A172 (cell line): ENCODE measurements at regions not wholly inside any gene's neighbourhood (a gene's known extent, or its start where the extent isn't known, plus 50 kb on each side); places are given as distances from the start of the nearest gene placed in this dataset.
"Not testable (repeated sequence)": the region's sequence is repeated elsewhere in the genome, so short reads cannot be mapped to it uniquely, and the experiment has no call there.

Experiments used
- DNase-seq: peaks from one replicate; pipeline ENCODE4 v3.0.0-alpha.2; 2015; ENCODE audit warnings: low spot score

GRCh38 chr13:50156561-50157127 lies 141.4 kb downstream of the KCNRG start:
- DNase-seq, result no peak

GRCh38 chr13:50158385-50159165 lies 143.3 kb downstream of the KCNRG start:
- no peak for DNase-seq

- no peak for DNase-seq
These were observed 144.4 kb downstream of the KCNRG start for GRCh38 chr13:50159607-50160006.

- no peak for DNase-seq
These were observed 145.8 kb downstream of the KCNRG start for GRCh38 chr13:50161052-50161451.

GRCh38 chr13:50162001-50162400 lies 146.8 kb downstream of the KCNRG start:
- DNase-seq, result no peak

- DNase-seq, result no peak
These were observed 147.3 kb downstream of the KCNRG start for GRCh38 chr13:50162567-50162966.

- DNase-seq, result no peak
These were observed 152.1 kb downstream of the KCNRG start for GRCh38 chr13:50167224-50167947.

GRCh38 chr13:50167967-50168366 lies 152.7 kb downstream of the KCNRG start:
- no peak for DNase-seq

GRCh38 chr13:50168786-50169185 lies 153.5 kb downstream of the KCNRG start:
- no peak for DNase-seq

- DNase-seq, result peak; percentile 11
These were observed 155.3 kb downstream of the KCNRG start for GRCh38 chr13:50170447-50171037.

GRCh38 chr13:50171590-50172282 lies 156.5 kb downstream of the KCNRG start:
- no peak for DNase-seq

GRCh38 chr13:50173045-50173444 lies 157.8 kb downstream of the KCNRG start:
- DNase-seq, result not testable (repeated sequence)

- no peak for DNase-seq
These were observed 159.4 kb downstream of the KCNRG start for GRCh38 chr13:50174630-50175029.

- DNase-seq, result no peak
These were observed 164.7 kb downstream of the KCNRG start for GRCh38 chr13:50179977-50180376.

GRCh38 chr13:50185769-50186763 lies 170.8 kb downstream of the KCNRG start:
- not testable (repeated sequence) for DNase-seq

- no peak for DNase-seq
These were observed 172.2 kb downstream of the KCNRG start for GRCh38 chr13:50187352-50188029.

- no peak for DNase-seq
These were observed 173.5 kb downstream of the KCNRG start for GRCh38 chr13:50188696-50189095.

- no peak for DNase-seq
These were observed 174.2 kb downstream of the KCNRG start for GRCh38 chr13:50189450-50189849.

GRCh38 chr13:50191004-50191403 lies 175.8 kb downstream of the KCNRG start:
- DNase-seq, result no peak

- DNase-seq, result no peak
These were observed 177.1 kb downstream of the KCNRG start for GRCh38 chr13:50192272-50192813.
